ENCODE measurements at regions not wholly inside any gene's neighbourhood (a gene's known extent, or its start where the extent isn't known, plus 50 kb on each side); places are given as distances from the start of the nearest gene placed in this dataset.

GRCh38 chr3:168974617-168975403, 688.7 kb downstream of the MECOM start:
- Mint-ChIP-seq H3K4me3 (no peak overlapping the region), H3K27ac (no peak overlapping the region)

More at GRCh38 chr3:168974617-168975403, 688.7 kb downstream of the MECOM start:
- H4K20me1 ChIP-seq (replicated peaks; ENCODE audit: insufficient read depth) = no peaks in the 10 kb centered on the region
- no peaks in the 10 kb centered on the region for H3K27me3 ChIP-seq (ENCODE audit: insufficient read depth)
- no peak overlapping the region for H3K4me3 ChIP-seq
- H3K9me2 ChIP-seq (ENCODE audit: insufficient read depth) = 0 out of 2 replicates have a peak, but pooled peaks cover 3% of the 10 kb centered on the region
- no peaks in the 10 kb centered on the region for H3K36me3 Mint-ChIP-seq (ENCODE audit: low read depth)
- H3K27ac ChIP-seq (ENCODE audit: low read depth) = no peak overlapping the region
- no peaks in the 10 kb centered on the region for H3K4me1 ChIP-seq (ENCODE audit: insufficient read depth)
- no peaks in the 10 kb centered on the region for H3K27me3 Mint-ChIP-seq (ENCODE audit: insufficient read depth, low read depth, poor library complexity)
- TF ChIP-seq ZNF114 (CRISPR knock-in tag; IDR thresholded peaks at IDR 0.05) (no peak), JUNB (IDR thresholded peaks at IDR 0.05; ENCODE audit: unreplicated experiment) (no peak), ZNF462 (CRISPR knock-in tag; IDR thresholded peaks at IDR 0.05) (no peak), CREB1 (CRISPR knock-in tag; IDR thresholded peaks at IDR 0.05; ENCODE audit: low read depth) (no peak), EZH2phosphoT487 (IDR thresholded peaks at IDR 0.05; ENCODE audit: unreplicated experiment) (no peak), CTCF (conservative IDR thresholded peaks at IDR 0.05; ENCODE audit: low read depth in 2 of 2) (no peak), ETS1 (IDR thresholded peaks at IDR 0.05) (no peak), STAT1 (IDR thresholded peaks at IDR 0.05; ENCODE audit: unreplicated experiment) (no peak), EZH2 (IDR thresholded peaks at IDR 0.05; ENCODE audit: low read depth, unreplicated experiment) (no peak), ZNF331 (CRISPR knock-in tag; IDR thresholded peaks at IDR 0.05; ENCODE audit: low read depth) (no peak)
- TF ChIP-seq, protein P1, sequence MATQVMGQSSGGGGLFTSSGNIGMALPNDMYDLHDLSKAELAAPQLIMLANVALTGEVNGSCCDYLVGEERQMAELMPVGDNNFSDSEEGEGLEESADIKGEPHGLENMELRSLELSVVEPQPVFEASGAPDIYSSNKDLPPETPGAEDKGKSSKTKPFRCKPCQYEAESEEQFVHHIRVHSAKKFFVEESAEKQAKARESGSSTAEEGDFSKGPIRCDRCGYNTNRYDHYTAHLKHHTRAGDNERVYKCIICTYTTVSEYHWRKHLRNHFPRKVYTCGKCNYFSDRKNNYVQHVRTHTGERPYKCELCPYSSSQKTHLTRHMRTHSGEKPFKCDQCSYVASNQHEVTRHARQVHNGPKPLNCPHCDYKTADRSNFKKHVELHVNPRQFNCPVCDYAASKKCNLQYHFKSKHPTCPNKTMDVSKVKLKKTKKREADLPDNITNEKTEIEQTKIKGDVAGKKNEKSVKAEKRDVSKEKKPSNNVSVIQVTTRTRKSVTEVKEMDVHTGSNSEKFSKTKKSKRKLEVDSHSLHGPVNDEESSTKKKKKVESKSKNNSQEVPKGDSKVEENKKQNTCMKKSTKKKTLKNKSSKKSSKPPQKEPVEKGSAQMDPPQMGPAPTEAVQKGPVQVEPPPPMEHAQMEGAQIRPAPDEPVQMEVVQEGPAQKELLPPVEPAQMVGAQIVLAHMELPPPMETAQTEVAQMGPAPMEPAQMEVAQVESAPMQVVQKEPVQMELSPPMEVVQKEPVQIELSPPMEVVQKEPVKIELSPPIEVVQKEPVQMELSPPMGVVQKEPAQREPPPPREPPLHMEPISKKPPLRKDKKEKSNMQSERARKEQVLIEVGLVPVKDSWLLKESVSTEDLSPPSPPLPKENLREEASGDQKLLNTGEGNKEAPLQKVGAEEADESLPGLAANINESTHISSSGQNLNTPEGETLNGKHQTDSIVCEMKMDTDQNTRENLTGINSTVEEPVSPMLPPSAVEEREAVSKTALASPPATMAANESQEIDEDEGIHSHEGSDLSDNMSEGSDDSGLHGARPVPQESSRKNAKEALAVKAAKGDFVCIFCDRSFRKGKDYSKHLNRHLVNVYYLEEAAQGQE (IDR thresholded peaks at IDR 0.05; ENCODE audit: unreplicated experiment) = no peak
- H3K9me3 Mint-ChIP-seq = no peaks in the 10 kb centered on the region
- no peak overlapping the region for H3K4me2 ChIP-seq
- no peak for ATAC-seq
- no peaks in the 10 kb centered on the region for H3K79me2 ChIP-seq (replicated peaks; ENCODE audit: insufficient read depth)
- H3K4me1 Mint-ChIP-seq = no peaks in the 10 kb centered on the region; the same call in 2 of the 3 replicates
- H2AFZ ChIP-seq = peak overlapping the region; percentile 63; the same call in 1 of the 2 replicates
- DNase-seq (ENCODE audit: low spot score) = no peak
- H3K36me3 ChIP-seq (ENCODE audit: insufficient read depth) = no peaks in the 10 kb centered on the region
- no peaks in the 10 kb centered on the region for H3F3A ChIP-seq (replicated peaks; ENCODE audit: low read depth)

Measured in GM23338 (cell line).